GM12873 (cell line): ENCODE measurements at regions not wholly inside any gene's neighbourhood (a gene's known extent, or its start where the extent isn't known, plus 50 kb on each side); places are given as distances from the start of the nearest gene placed in this dataset.

Experiments used
- TF ChIP-seq, protein P1 (sequence below): IDR thresholded peaks from 2 replicates; pipeline ENCODE4 v1.5.1; 2012; ENCODE audit warnings: low read depth, mild to moderate bottlenecking, moderate library complexity, low read length, control low read depth; ENCODE audit not compliant: insufficient read depth; ENCODE audit errors: missing control alignments

DNA sequence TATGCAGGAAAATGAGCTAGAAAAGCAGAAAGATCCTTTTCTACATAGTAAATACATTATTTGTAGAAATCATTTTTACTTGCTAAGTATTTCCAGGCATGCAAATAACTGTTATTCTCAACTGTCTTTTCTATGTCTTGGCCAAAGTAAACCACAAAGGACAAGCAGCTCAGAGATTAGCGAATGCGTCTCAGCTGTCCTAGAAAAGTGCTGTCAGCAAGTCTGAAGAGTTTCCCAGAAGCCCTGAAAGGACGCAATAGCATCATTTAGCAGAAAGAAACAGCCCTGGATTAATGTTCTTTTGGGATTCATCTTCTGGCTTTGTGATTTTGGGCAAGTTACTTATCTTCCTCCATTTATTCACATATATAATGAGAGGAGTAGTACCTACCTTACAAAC is 100.3 kb downstream of the ZIC1 start:
- TF ChIP-seq, protein P1, sequence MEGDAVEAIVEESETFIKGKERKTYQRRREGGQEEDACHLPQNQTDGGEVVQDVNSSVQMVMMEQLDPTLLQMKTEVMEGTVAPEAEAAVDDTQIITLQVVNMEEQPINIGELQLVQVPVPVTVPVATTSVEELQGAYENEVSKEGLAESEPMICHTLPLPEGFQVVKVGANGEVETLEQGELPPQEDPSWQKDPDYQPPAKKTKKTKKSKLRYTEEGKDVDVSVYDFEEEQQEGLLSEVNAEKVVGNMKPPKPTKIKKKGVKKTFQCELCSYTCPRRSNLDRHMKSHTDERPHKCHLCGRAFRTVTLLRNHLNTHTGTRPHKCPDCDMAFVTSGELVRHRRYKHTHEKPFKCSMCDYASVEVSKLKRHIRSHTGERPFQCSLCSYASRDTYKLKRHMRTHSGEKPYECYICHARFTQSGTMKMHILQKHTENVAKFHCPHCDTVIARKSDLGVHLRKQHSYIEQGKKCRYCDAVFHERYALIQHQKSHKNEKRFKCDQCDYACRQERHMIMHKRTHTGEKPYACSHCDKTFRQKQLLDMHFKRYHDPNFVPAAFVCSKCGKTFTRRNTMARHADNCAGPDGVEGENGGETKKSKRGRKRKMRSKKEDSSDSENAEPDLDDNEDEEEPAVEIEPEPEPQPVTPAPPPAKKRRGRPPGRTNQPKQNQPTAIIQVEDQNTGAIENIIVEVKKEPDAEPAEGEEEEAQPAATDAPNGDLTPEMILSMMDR, result no peak

DNA sequence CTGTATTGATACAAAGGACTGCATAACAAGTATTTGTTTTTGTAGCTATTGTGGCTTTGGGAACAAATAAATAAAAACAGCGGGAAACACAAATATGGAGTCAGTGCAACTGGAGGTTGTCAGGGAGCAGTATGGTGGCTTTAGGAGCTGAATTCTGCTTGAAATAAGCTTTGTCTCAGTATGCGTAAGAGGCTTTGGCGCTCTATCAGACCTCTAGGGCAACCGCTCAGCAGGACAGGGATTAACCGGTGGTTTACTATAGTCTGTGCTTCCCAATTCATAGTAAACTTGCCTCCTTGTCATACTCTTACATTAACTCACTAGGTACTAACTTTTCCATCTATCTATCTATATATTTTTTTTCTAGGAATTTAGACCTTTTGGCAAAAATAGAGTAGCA is 104.6 kb downstream of the ZIC1 start:
- TF ChIP-seq, protein P1, result no peak

DNA sequence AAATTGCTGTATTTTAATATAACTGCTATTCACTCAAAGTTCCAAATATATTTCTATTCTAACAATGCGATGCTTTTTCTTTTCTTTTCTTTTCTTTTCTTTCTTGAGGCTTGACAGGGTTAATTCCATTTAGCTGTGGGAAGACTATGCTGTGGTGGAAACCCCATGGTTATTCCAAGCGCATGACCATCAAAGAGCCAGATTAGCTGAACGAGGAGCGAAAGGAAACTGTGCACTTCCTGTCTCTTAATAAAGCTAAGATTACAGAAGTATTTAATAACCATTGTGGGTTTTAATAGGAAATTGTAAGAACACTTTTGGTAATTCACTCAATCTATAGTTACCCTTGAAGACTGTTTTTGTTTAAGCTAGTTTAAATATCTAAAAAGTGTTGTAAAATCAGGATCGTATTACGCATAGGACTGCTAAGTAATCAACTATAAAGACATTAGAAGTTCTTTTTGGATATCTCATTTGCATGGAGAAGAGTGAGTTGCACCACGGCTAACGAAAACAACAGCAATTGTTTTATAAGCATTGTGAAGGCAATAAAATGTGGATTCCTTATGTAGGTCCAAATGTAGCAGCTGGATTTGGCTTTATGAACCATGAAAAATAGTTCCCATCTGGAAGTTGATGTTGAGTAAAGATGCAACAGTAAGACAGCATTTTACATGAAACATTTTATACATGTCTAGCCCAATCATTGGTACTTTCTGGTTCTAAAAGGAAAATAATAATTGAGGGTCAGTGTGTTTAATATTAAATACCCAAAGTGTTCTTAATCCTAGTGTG is 105.4 kb downstream of the ZIC1 start:
- TF ChIP-seq, protein P1, result no peak

DNA sequence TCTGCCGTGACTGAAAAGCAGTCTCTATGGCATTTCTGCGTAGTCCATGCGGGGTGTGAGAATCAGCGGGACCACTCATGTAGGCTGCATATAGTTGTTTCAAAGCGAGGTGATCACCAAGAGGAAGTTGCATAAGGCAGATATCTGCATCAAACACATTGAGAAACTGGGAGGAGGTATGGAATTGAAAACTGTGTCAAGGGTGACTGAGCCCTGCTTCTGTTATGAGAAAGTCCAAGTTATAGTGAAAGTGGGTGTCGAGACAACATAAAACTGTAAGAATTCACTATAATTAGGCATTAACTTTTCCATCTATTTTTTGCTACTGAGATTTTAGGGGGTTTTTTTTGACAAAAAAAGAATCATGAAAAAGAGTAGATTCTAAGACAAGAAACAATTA is 109.3 kb downstream of the ZIC1 start:
- TF ChIP-seq, protein P1, result no peak

DNA sequence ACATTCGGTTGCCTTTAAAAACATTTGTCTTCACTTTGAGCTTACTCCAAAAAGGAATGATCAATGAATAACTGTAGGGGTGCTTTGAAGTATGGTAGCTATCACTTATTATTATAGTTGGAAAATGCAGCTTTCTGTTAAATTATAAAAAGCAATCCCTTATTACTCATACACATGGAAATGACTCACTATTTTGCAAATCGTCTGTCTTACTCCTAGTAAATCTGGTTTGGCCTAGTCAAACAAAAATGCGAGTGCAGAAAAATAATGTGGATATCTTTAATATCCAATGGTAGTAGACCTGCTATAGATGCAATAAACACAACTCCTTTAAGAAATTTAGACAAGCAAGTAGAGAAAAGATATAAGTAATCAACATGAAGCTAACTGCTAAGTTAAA is 112.5 kb downstream of the ZIC1 start:
- TF ChIP-seq, protein P1, result no peak

DNA sequence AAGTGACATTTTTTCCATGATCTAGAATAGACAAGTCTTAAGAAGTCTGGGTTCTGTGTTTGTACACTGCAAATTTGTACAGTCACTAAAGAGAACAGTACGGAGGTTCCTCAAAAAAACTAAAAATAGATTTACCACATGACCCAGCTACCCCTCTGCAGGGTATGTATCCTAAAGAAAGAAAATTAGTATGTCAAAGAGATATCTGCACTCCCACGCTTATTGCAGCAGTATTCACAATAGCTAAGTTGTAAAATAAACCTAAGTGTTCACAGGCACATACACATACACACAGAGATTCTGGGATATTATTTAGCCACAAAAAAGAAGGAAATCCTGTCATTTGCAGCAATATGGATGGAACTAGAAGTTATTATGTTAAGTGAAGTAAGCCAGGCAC is 120.4 kb downstream of the ZIC1 start:
- TF ChIP-seq, protein P1, result no peak

DNA sequence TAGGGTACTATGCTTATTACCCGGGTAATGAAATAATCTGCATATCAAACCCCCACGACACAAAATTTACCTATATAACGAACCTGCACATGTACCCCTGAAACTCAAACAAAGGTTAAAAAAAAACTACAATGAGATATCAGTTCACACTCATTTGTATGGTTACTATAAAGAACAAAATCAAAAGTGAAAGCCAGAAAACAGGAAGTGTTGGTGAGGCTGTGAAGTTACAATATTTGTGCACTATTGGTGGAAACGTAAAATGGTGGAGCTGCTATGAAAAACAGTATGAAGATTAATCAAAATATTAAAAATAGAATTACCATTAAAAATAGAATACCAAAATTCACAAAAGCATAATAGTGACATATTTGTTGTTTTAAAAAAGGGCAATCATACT is 128.9 kb downstream of the ZIC1 start:
- TF ChIP-seq, protein P1, result no peak
